NCI-H524 (cell line): ENCODE measurements at regions not wholly inside any gene's neighbourhood (a gene's known extent, or its start where the extent isn't known, plus 50 kb on each side); places are given as distances from the start of the nearest gene placed in this dataset.

Source experiments
- DNase-seq, 2 experiments: peaks; one replicate each; lab custom pipeline; 2025; lab: John Stamatoyannopoulos, UW

DNA sequence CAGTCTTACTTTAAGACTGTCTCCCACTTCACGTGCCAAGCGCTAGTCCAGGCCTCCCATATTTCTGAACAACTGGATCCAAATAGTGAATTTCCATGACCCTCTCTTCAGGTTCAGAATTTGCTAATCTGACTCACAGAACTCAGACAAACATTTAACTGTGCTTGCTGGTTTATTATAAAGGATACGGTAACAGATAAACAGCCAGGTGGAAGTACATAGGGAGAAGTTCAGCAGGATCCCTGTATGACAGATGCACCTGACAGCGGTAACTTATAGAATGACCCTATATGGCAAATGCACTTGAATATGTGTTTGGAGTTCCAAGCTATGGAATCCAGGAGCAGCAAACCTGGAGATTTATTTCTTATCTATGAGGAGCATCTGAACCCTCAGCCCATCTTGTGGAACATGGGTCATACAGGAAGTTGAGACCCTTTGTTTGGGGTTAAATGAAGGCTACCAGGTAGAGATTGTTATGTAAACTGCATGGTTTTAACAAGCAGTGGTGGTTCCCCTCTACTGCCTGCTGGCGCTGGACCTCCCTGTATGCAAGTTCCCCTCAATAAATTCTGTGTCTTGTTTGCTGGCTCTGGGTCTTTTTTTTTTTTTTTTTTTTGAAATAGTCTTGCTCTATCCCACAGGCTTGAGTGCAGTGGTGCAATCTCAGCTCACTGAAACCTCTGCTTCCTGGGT is 622.6 kb downstream of the KCNJ2 start:
- no peak for DNase-seq

DNA sequence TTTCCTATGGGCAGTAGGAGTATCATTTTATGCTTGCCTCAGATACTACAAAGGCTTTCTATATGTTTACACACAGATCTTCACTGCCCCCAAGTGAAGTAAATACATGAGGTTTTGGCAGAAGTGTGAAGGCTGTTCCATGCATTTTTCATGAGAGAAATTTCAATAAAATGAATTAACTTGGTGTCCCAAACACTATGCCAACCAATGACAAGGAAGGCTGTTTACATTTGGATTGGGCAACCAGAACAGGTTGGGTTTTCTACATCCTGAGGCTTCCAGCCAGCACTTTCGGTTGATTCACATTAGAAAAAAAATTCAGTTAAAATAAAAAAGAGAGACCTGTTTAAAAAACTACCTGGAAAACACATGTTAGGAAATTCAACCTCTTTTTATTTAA is 625.4 kb downstream of the KCNJ2 start:
- DNase-seq: no peak

DNA sequence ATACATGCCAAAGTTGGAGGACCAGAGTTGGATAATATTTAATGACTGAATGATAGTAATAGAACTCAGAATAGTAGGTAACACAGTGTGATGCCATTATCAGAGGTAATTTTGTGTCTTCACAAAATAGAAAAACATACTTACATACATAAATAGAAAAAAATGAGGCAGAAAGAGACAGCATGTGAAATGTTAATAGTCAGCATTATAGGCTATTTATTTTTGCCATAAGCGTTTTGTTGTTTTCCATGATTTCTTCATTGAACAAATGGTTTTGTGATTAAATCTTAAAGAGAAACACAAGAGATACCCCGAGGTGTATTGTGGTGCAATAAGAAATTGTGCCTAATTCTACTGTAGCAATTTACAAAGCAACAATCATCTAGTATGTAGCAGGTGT is 626.3 kb downstream of the KCNJ2 start:
- DNase-seq: no peak

DNA sequence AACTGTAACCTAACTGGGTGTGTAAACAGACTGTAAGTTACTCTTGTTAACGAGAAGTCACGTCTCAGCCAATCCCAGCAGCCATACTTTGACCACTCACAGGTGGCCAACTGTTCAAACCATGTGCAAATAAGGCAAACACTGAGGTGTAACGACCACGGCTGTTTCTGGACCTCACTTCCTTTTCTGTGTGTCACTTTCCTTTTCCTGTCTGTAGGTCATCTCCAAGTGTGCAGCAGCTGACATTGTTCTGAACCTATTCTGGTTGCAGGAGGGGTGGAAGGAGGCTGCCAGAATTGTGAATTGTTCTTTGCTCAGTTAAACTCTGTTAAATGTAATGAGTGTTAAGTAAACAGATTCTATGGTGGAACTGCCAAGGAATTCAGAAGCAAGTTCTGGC is 627.4 kb downstream of the KCNJ2 start:
- DNase-seq: no peak

DNA sequence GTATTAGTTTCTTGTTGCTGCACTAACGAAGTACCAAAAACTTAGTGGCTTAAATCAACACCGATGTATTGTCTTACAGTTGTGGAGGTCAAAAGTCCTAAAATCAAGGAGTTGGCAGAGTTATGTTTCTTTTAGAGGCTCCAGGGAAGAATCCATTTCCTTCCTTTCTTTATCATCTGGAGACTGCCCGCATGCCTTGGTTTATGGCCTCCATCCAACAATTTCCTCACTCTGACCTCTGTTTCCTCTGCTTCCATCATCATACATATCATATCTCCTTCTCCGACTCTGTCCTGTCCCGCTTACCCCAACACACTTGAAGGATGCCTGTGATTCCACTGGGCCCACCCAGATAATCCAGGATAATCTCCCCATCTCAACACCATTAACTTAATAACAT is 627.8 kb downstream of the KCNJ2 start:
- DNase-seq: no peak

DNA sequence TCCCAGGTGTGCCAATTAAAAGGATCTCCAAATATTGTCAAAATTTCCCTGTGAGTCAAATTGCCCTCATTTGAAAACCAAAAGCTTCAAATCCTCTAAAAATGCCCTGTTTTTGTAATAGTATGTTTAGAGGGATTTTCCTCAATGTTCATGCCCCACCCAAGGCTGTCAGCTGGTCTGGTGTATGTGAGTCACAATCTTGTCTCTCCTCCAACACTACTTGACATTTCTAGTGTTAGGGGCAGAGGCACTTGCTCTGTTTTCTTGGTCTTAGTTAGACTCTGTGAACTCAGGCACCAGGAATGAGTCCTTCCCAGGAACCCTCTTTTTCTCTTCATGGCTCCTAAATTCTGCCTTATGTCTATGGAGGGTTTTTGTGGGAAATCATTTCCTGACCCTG is 634.8 kb downstream of the KCNJ2 start:
- DNase-seq: no peak

DNA sequence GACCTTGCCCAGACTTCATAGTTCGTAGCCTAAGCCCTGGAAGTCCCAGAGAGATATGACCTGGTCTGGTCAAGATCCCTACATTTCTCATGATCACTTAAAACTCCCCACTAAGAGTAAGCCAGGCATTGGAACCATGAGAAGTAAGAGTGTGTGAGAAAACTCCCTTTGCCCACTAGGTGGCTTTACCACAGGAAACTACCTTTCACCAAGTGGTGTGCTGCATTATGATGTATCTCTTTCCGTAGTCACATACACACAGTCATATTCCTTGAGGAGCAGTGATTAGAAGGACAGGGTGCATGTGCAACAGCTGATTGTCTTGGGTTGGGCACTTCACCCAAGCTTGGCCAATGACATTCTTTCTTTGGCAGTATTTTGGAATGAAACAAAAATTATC is 639.3 kb downstream of the KCNJ2 start:
- peak in 1 of 2 experiments; percentile 19 for DNase-seq

DNA sequence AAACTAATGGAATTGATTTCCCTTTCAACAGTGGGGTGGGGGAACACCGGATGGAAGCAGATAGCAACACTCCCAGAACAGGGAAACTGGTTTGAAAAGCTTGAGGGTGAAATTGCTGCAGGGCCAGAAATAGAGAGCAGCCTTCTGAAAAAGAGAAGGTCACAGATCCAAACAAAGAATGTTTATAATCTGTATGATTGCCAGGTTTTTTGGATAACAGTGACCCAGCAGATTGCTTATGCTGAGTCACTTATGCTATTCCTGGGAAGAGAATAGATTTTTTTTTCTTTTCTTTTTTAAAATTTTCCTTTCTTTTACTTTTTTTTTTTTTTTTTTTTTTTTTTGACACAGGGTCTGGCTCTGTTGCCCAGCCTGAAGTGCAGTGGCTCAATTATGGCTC is 641.3 kb downstream of the KCNJ2 start:
- no peak for DNase-seq

DNA sequence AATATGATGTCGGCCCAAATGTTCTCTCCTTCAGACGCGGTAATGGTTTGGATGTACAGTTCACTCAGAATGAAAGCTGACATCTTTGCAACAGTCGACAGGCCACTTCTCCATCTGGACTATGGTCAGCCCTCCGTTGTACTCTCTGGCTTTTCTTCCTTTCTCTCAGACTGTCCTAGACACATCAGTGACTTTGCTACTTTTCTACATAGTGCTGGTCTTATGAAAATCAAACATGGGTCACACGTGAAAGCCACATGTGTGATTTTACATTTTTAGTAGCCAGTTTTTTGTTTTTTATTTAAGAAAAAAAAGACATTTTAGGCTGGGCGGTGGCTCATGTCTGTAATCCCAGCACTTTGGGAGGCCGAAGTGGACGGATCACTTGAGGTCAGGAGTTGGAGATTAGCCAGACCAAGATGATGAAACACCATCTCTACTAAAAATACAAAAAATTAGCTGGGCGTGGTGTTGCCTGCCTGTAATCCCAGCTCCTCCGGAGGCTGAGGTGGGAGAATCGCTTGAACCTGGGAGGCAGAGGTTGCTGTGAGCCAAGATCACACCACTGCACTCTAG is 644.1 kb downstream of the KCNJ2 start:
- no peak for DNase-seq

DNA sequence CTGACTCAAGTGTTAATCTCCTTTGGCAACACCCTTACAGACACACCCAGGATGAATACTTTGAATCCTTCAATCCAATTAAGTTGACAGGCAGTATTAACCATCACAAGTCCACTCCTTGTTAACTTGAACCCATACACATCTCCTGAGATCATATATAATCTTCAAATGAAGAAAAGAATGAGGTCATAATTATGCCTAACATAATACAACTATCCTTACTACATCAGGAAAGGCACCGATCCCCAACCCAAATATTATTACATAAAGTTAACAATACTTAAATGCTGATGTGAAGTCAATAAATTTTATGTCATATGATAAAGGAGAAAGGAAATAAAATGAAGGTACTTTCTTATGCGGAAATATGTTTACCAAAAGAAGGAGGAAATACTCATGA is 649.9 kb downstream of the KCNJ2 start:
- DNase-seq: peak in 1 of 2 experiments; percentile 15

DNA sequence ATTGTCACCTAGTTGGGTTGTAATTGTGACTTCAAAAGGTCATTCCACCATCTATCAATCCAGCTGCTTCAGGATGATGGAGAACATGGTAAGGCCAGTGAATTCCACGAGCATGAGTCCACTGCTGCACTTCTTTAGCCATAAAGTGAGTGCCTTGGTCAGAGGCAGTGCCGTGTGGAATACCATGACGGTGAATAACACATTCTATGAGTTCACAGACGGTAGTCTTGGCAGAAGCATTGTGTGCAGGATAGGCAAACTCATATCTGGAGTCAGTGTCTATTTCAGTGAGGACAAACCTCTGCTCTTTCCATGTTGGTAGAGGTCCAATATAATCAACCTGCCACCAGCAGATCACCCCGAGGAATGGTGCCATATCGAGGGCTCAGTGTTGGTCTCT is 650.9 kb downstream of the KCNJ2 start:
- DNase-seq: no peak

DNA sequence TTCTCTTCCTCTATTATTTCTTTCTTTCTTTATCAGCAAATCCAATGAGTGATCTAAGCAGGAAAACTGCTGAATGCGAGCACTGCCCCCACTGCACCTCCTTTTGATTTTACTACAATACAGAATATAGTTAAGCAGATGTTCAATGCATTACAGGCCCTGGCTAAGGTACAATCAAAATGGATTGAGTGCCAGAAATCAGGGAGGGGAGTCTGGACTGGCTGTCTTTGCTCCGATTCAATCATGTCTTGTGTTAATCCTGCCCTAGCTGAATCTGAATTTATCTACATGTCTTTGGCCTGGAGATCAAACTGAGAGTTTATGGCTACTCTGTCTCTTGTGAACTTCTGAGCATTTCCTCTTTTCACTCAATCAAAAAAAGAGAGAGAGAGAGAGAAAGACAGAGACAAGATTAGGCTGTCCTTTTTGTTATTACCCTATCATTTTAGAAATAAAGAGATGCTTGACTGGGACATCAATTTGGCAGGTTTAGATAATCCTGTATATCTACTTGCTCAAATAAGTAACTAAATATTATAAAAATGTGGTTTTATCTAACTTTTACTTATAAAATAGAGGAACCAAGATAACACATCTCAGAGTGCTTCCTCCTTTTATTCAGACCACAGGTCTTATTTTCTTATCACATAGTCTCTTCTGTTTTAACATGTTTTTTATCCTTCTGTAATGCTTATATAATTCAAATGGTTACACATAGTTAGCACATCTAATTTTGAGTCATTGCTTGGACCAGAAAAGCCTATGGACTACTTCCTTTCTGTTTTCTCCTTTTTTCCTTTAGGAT is 656.2 kb downstream of the KCNJ2 start:
- DNase-seq: peak in 1 of 2 experiments; percentile 13

DNA sequence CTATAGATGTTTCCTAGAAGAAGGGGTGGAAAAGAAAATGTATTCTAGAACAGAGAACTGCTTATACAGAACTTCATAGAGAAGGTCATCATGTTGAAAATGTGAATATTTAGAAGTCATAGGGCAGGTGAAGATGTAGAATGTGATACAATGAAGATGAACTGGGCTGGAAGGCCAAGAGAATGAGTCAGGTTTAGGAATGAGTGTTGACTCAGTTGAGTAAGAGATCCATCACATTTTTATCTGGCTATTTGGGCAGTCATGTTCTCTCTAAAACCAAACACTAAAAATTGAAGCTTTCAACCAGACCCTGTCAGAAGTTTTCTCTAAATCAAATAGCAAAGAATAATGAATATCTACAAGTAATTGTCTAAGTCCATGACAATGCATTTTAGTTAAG is 660.5 kb downstream of the KCNJ2 start:
- DNase-seq: no peak

DNA sequence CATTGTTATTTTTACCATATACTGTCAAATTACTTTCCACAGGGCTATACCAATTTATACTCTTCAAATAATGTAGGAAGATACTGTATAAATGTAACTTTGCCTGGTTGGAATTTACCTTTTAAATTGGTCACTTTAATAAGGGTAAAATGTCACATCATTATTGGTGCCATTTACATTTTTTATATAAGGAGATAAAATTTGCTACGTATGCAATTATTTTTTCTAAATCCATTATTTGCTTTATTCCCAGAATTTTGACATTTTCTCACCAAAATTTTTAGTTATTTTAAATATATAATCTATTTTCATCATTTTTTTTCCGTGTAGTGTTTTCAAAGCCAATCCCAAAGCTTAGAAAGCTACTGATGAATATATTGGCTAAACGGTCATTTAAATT is 664.7 kb downstream of the KCNJ2 start:
- no peak for DNase-seq

DNA sequence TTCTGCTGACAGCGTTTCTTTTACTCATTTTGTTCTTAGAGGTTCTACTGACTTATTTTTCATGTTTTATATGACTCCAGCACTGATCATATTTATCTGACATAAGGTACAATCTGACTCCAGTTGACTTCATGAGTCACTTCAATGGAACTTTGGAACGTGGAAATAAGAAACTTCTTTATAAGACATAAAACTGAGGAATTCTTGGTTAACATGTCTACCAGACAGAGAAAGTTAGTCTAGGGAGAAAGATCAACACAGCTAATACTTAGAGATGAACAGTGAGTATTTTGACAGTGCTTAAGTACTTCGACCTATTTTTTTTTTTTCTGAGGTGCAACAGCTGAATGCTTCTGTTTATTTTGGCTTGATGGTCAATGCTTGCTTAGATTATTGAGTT is 679.5 kb downstream of the KCNJ2 start:
- no peak for DNase-seq

DNA sequence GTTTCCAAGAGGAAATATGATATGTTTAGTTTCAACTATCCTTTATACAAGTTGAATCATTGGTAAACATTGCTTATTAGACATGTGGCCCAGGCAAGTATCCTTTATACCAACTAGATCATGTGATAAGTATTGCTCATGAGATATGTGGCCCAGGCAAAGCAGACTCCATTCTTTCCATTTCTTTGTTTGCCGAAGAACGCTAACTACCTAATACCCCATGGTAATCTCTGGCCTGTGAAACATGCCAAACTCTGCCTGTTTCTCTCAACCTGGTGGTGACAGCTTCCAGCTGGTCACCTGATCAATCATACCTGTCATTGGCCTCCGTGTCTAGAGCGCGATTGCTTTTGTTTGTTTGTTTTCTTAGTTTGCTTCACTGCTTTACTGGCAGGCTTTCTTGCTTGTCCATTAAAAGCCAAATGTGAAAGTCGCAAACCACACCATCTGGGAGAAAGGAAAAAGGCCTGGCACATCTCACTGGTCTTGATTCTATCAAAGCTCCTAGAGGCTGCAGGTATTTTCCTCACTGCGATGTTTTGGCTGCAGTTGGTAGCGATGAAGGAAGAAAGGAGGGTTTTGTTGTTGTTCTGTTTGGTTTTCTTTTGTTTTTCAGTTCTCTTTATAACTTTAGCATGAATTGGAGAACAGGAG is 686.2 kb downstream of the KCNJ2 start:
- no peak for DNase-seq

DNA sequence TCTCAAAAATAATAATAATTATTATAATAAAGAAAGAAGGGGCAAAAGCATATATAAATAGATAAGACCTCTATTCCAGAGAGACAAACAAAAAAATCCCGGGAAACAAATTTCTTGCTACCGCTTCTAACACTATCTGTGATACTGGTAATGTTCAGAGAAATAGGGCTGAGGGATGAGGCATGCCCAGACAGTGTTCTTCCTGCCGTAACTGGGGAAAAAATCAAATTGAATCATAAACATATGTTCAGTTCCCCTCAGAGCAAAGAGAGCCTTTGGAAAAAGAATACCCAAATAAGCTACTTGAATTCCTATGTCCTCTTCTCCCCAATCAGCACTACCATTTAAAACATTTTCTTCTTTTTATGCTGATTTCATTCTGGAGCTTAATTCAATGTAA is 688.0 kb downstream of the KCNJ2 start:
- no peak for DNase-seq

DNA sequence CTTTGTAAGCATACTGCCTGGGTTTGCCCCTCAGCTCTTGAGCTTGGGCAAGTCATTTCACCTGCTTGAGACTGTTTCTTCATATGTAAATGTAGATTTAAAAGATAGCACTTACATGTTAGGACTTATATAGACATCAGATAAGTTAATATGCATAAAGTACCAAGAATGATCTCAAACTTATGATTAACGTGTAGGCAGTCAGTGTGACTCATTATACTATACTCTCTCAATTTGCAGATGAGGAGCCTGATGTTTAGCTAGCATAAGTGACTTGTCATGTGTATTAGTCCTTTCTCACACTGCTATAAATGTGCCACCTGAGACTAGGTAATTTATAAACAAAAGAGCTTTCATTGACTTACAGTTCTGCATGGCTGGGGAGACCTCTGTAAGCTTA is 690.5 kb downstream of the KCNJ2 start:
- DNase-seq: no peak

DNA sequence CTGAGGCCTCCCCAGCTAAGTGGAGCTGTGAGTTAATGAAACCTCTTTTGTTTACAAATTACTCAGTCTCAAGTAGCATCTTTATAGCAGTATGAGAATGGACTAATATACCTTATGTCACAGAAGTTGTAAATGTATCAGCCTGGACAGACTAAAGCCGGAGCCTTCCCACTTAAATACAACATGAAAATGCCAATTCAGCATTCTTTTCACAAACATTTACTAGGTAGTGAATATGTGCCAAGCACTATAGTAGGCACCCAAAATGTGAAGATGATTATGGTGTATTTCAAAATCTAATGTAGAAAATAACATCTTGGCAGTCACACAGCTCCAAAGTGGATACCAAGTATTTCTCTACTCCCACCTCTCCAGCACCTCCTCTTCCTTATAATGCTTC is 693.0 kb downstream of the KCNJ2 start:
- no peak for DNase-seq

DNA sequence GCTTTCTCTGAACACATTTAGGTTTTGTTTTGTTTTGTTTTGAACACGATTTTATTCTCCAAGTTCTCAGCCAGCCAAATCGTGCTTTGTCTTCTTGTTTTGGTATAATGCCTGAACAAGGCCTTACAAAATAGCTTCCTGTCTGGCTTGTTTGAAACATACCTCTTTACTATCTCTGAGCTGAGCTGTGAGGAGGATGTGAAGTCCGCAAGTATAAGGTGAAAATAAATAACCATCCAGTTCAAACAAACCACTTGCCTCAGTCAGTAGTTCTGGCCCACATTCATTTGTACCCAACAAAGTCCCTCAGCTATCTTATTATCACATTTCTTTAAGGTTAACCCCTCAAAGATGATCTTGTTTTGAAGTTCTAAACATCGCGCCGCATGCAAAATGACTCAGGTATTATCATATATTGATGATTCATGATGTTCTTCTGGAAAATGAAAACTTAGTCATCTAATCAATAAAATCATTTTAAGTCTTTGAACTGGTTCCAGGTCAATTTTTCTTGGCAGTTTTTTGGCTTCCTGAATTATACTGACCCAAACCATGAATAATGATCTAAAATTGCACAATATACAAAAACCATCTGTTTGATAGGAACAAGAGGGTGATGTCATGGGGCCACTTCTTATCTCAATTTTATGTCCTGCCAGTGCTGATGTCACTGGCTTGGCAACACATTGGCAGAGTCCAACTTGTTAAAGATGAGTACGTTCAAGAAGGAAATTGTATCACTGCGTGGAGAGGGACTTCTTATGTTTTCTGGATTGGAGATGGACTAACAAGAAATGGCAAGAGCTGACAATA is 694.3 kb downstream of the KCNJ2 start:
- DNase-seq: no peak

DNA sequence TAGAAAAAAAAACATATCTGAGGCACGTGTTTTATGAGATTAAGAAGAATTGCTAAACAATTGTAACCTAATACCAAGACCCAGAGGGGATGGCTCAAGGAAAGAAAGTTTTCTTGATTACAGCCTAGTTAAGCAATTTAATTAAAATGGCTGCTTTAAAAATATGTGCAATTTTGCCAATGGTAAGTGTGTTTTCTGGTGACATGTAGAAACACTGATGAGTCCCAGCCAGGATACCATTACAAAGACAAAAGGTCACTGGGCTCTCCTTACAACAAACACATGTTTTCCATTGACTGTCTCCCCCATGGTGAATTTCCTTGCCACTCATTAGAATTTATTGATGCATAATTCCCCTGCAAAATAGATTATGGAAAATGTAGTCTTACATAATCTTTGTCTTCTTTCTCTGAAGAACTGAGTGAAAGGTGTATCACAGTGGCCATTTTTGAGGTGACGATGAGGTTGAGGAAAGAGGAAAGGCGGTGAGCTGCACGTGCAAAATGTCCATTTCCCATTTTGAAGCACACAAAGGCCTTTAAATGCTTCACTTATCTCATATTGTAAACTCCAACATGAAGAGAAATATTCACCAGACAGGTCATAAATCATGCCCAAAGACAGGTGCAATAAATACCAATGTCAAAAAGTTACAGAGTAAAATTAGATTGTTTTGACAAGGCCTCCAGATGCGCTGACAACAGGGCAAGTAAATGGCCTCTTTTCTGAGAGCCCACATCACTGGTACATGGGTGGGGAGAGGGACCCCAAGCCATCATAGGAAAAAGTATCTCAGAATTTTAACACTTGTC is 696.9 kb downstream of the KCNJ2 start:
- DNase-seq: no peak
